A549 (cell line): ENCODE measurements at regions not wholly inside any gene's neighbourhood (a gene's known extent, or its start where the extent isn't known, plus 50 kb on each side); places are given as distances from the start of the nearest gene placed in this dataset.

ENCODE experiments used
- ATAC-seq, 2 experiments: fragments of 200-7000 bp in 1 of 2; fragments of >200 bp in 1 of 2; cut with Nextera tagmentation in 1 of 2; cut with Tn5 transposase in 1 of 2; 3 replicates each; pipeline versions ENCODE4 v1.8.0 to v1.9.1; 2018 to 2020; ENCODE audit warnings: mild to moderate bottlenecking in 1 of 2, moderate library complexity in 1 of 2
- CTCF ChIA-PET: fragments of 300-600 bp; sonication (Branson Sonifier 250); formaldehyde crosslinking; extraction: SDS; loops from one replicate; lab custom pipeline; 2021; ENCODE audit warnings: antibody characterized with exemption, inconsistent platforms; lab: Yijun Ruan, JAX
- POLR2A ChIA-PET: fragments of 350-600 bp; formaldehyde crosslinking; extraction: SDS; loops from one replicate; lab custom pipeline; 2021; ENCODE audit warnings: antibody characterized with exemption, inconsistent platforms; lab: Yijun Ruan, JAX
- DNase-seq, 2 experiments: peaks; one replicate each; pipeline versions ENCODE4 v3.0.0 to v3.0.0-alpha.2; 2011 to 2016; ENCODE audit warnings: low read depth in 1 of 2, low spot score in 1 of 2
- FAIRE-seq: peaks from 2 replicates; lab custom pipeline; 2011; peaks lifted over from hg19 to GRCh38; lab: Jason Lieb, UNC
- H3K27ac ChIP-seq, 2 experiments: fragments of >200 bp; sonication (Bioruptor Twin); formaldehyde crosslinking; 3 replicates each; pipeline ENCODE4 v1.5.1; 2016 to 2017
- H3K4me1 ChIP-seq: fragments of >200 bp; sonication (Bioruptor Twin); formaldehyde crosslinking; 3 replicates; pipeline ENCODE4 v1.6.1; 2016
- H3K4me2 ChIP-seq: fragments of >200 bp; sonication (Bioruptor Twin); formaldehyde crosslinking; 3 replicates; pipeline ENCODE4 v1.6.1; 2016
- H3K4me3 ChIP-seq: fragments of >200 bp; sonication (Bioruptor Twin); formaldehyde crosslinking; 3 replicates; pipeline ENCODE4 v1.5.1; 2016
- H3K9me3 ChIP-seq: fragments of >200 bp; sonication (Bioruptor Twin); formaldehyde crosslinking; 3 replicates; pipeline ENCODE4 v1.6.1; 2016
- EHF ChIP-seq: fragments of 250-450 bp; sonication (Bioruptor Pico); IDR thresholded peaks from 2 replicates; pipeline ENCODE4 v1.5.0; 2020; ENCODE audit warnings: mild to moderate bottlenecking
- EHMT2 ChIP-seq: fragments of 200-600 bp; sonication (generic); IDR thresholded peaks from 2 replicates; pipeline ENCODE4 v1.6.1; 2016; ENCODE audit warnings: antibody characterized with exemption, low read depth, mild to moderate bottlenecking, moderate library complexity
- EP300 ChIP-seq, 2 experiments: fragments of >200 bp; sonication (Bioruptor Twin); formaldehyde crosslinking; IDR thresholded peaks; 2 replicates in 1 of 2; 3 replicates in 1 of 2; pipeline ENCODE4 v1.6.1; 2016 to 2017
- FOSL2 ChIP-seq, 2 experiments: fragments of 450-650 bp in 1 of 2; fragments of >200 bp in 1 of 2; sonication (Bioruptor Twin) in 1 of 2; formaldehyde crosslinking; IDR thresholded peaks; 2 replicates each; pipeline versions ENCODE4 v1.5.0 to v1.6.1; 2016 to 2020; ENCODE audit warnings: mild to moderate bottlenecking in 1 of 2, moderate library complexity in 1 of 2
- HDAC2 ChIP-seq: fragments of 200-600 bp; sonication (generic); IDR thresholded peaks from 2 replicates; pipeline ENCODE4 v1.6.1; 2016
- KDM5A ChIP-seq: fragments of 200-600 bp; sonication (generic); IDR thresholded peaks from 2 replicates; pipeline ENCODE4 v1.6.1; 2016; ENCODE audit warnings: antibody characterized with exemption, mild to moderate bottlenecking
- MAFK ChIP-seq: fragments of 450-650 bp; IDR thresholded peaks from 2 replicates; pipeline ENCODE4 v1.6.1; 2014; ENCODE audit not compliant: partially characterized antibody
- MAZ ChIP-seq: fragments of 150-350 bp; IDR thresholded peaks from 2 replicates; pipeline ENCODE4 v1.6.1; 2014; ENCODE audit warnings: antibody characterized with exemption, low read depth, low read length, borderline replicate concordance
- PHF8 ChIP-seq: fragments of 200-600 bp; sonication (generic); IDR thresholded peaks from 2 replicates; pipeline ENCODE4 v1.6.1; 2016; ENCODE audit warnings: low read depth, mild to moderate bottlenecking, antibody characterized with exemption, moderate library complexity, borderline replicate concordance
- RAD21 ChIP-seq, 2 experiments: fragments of >200 bp in 1 of 2; sonication (Bioruptor Twin) in 1 of 2; formaldehyde crosslinking in 1 of 2; IDR thresholded peaks in 1 of 2; conservative IDR thresholded peaks in 1 of 2; 2 replicates in 1 of 2; 3 replicates in 1 of 2; pipeline ENCODE4 v1.6.1; 2012 to 2018; ENCODE audit warnings: inconsistent platforms in 1 of 2
- RARB ChIP-seq: fragments of 250-450 bp; sonication (Bioruptor Pico); IDR thresholded peaks from 2 replicates; pipeline ENCODE4 v1.8.0; 2021; ENCODE audit warnings: mild to moderate bottlenecking, moderate library complexity
- RFX5 ChIP-seq: fragments of 450-650 bp; IDR thresholded peaks from 2 replicates; pipeline ENCODE4 v1.7.1; 2014; ENCODE audit warnings: antibody characterized with exemption, mild to moderate bottlenecking, moderate library complexity
- SMC3 ChIP-seq: fragments of >200 bp; sonication (Bioruptor Twin); formaldehyde crosslinking; IDR thresholded peaks from 3 replicates; pipeline ENCODE4 v1.6.1; 2018; ENCODE audit warnings: inconsistent platforms
- SREBF2 ChIP-seq: fragments of 450-650 bp; IDR thresholded peaks from 2 replicates; pipeline ENCODE4 v1.6.1; 2014; ENCODE audit warnings: mild to moderate bottlenecking, moderate library complexity
- ZSCAN20 ChIP-seq: fragments of 250-450 bp; sonication (Bioruptor Pico); IDR thresholded peaks from 2 replicates; pipeline ENCODE4 v1.8.0; 2022; ENCODE audit warnings: mild to moderate bottlenecking, moderate library complexity
- WGBS: methylation state at CpG from one replicate; pipeline ENCODE4 v1.1.6; 2017; ENCODE audit errors: missing lambda C conversion rate; 5-methylcytosine and 5-hydroxymethylcytosine counted together
- TF ChIP-seq, protein P1 (sequence below): fragments of 200-600 bp; sonication (generic); IDR thresholded peaks from 2 replicates; pipeline ENCODE4 v1.6.1; 2016; ENCODE audit warnings: antibody characterized with exemption, mild to moderate bottlenecking, moderate library complexity
- TF ChIP-seq, protein P2 (sequence below): IDR thresholded peaks from 2 replicates; pipeline ENCODE4 v1.6.1; 2012
- TF ChIP-seq, protein P3 (sequence below): fragments of 250-450 bp; sonication (Bioruptor Pico); IDR thresholded peaks from 2 replicates; pipeline ENCODE4 v1.5.0; 2020; ENCODE audit warnings: low read depth, mild to moderate bottlenecking, moderate library complexity
- TF ChIP-seq, protein P4 (sequence below): fragments of >200 bp; sonication (Bioruptor Twin); formaldehyde crosslinking; IDR thresholded peaks from 2 replicates; pipeline ENCODE4 v1.6.1; 2016
- TF ChIP-seq, protein P5 (sequence below): fragments of 450-650 bp; IDR thresholded peaks from 2 replicates; pipeline ENCODE4 v1.6.1; 2014; ENCODE audit warnings: antibody characterized with exemption

DNA sequence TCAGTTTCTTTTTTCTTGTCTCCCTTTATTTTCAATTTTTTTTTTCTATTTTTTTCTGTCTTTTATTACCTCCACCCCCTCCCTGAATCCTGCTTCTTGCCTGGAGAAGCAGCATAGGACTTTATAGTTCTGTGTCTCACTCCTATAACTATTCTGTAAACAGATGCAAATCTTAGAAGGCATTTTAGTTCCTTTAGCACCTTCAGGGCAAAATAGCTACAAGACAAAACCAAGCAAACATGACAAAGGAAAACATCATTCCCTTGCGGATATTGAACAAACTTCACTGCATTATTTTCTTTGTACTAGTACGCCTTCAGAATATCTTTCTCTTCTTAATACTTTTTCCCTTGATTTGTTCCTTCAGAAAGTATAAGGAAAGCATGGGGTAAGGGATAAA is 446.2 kb upstream of the CHORDC1 start:
- CTCF ChIA-PET, result no interaction called here
- POLR2A ChIA-PET, result no interaction called here
- Histone ChIP-seq H3K4me2 (no peak overlapping the region), H3K4me3 (no peak overlapping the region), H3K27ac (no peak overlapping the region), H3K4me1 (no peaks in the 10 kb centered on the region), H3K9me3 (no peaks in the 10 kb centered on the region)
- FAIRE-seq (no peak), DNase-seq (no peak), ATAC-seq (no peak)
- WGBS, result 66% methylated on average over 2 of the region's 2 CpGs
- TF ChIP-seq PHF8 (no peak), SREBF2 (no peak), FOSL2 (IDR thresholded peaks at IDR 0.05) (no peak), FOSL2 (CRISPR knock-in tag; IDR thresholded peaks at IDR 0.05) (no peak), RAD21 (conservative IDR thresholded peaks at IDR 0.05 in 1 of 2, IDR thresholded peaks at IDR 0.05 in 1 of 2) (no peak), KDM5A (no peak), MAZ (no peak), ZSCAN20 (CRISPR knock-in tag) (no peak)
- TF ChIP-seq, protein P1, sequence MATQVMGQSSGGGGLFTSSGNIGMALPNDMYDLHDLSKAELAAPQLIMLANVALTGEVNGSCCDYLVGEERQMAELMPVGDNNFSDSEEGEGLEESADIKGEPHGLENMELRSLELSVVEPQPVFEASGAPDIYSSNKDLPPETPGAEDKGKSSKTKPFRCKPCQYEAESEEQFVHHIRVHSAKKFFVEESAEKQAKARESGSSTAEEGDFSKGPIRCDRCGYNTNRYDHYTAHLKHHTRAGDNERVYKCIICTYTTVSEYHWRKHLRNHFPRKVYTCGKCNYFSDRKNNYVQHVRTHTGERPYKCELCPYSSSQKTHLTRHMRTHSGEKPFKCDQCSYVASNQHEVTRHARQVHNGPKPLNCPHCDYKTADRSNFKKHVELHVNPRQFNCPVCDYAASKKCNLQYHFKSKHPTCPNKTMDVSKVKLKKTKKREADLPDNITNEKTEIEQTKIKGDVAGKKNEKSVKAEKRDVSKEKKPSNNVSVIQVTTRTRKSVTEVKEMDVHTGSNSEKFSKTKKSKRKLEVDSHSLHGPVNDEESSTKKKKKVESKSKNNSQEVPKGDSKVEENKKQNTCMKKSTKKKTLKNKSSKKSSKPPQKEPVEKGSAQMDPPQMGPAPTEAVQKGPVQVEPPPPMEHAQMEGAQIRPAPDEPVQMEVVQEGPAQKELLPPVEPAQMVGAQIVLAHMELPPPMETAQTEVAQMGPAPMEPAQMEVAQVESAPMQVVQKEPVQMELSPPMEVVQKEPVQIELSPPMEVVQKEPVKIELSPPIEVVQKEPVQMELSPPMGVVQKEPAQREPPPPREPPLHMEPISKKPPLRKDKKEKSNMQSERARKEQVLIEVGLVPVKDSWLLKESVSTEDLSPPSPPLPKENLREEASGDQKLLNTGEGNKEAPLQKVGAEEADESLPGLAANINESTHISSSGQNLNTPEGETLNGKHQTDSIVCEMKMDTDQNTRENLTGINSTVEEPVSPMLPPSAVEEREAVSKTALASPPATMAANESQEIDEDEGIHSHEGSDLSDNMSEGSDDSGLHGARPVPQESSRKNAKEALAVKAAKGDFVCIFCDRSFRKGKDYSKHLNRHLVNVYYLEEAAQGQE, result no peak
- TF ChIP-seq, protein P2, sequence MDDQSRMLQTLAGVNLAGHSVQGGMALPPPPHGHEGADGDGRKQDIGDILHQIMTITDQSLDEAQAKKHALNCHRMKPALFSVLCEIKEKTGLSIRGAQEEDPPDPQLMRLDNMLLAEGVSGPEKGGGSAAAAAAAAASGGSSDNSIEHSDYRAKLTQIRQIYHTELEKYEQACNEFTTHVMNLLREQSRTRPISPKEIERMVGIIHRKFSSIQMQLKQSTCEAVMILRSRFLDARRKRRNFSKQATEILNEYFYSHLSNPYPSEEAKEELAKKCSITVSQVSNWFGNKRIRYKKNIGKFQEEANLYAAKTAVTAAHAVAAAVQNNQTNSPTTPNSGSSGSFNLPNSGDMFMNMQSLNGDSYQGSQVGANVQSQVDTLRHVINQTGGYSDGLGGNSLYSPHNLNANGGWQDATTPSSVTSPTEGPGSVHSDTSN, result no peak
- TF ChIP-seq, protein P3, sequence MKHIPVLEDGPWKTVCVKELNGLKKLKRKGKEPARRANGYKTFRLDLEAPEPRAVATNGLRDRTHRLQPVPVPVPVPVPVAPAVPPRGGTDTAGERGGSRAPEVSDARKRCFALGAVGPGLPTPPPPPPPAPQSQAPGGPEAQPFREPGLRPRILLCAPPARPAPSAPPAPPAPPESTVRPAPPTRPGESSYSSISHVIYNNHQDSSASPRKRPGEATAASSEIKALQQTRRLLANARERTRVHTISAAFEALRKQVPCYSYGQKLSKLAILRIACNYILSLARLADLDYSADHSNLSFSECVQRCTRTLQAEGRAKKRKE (CRISPR knock-in tag), result no peak

DNA sequence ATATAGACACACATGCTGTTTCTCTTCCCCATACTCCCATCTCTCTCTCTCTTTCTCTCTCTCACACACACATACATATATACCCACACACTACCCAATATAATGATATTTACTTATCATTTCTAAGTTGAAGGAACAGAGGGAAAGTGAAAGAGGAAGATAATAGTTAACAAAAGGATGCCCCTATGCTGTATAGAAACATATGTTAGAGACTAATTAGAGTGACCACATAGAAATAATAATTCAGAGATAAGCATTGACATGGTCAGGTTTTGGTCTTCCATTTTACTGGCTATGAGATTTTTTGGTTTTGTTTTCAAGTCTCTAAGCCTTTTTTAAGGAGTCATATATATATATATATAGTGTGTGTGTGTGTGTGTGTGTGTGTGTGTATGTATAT is 445.7 kb upstream of the CHORDC1 start:
- ChIA-PET POLR2A (no interaction called here), CTCF (no interaction called here)
- DNase-seq (no peak), ATAC-seq (no peak), FAIRE-seq (no peak)
- H3K4me2 ChIP-seq, result no peak overlapping the region
- H3K9me3 ChIP-seq, result no peaks in the 10 kb centered on the region
- H3K27ac ChIP-seq, result no peak overlapping the region
- TF ChIP-seq EP300 (IDR thresholded peaks at IDR 0.05), result no peak
- TF ChIP-seq, protein P4, sequence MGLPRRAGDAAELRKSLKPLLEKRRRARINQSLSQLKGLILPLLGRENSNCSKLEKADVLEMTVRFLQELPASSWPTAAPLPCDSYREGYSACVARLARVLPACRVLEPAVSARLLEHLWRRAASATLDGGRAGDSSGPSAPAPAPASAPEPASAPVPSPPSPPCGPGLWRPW, result no peak
- TF ChIP-seq RARB (CRISPR knock-in tag), result no peak
- TF ChIP-seq EHMT2, result no peak
- TF ChIP-seq RFX5, result no peak
- TF ChIP-seq SMC3, result no peak
- TF ChIP-seq HDAC2, result no peak
- TF ChIP-seq, protein P5, sequence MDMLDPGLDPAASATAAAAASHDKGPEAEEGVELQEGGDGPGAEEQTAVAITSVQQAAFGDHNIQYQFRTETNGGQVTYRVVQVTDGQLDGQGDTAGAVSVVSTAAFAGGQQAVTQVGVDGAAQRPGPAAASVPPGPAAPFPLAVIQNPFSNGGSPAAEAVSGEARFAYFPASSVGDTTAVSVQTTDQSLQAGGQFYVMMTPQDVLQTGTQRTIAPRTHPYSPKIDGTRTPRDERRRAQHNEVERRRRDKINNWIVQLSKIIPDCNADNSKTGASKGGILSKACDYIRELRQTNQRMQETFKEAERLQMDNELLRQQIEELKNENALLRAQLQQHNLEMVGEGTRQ, result no peak
- H3K4me3 ChIP-seq, result no peak overlapping the region
- H3K4me1 ChIP-seq, result no peaks in the 10 kb centered on the region

DNA sequence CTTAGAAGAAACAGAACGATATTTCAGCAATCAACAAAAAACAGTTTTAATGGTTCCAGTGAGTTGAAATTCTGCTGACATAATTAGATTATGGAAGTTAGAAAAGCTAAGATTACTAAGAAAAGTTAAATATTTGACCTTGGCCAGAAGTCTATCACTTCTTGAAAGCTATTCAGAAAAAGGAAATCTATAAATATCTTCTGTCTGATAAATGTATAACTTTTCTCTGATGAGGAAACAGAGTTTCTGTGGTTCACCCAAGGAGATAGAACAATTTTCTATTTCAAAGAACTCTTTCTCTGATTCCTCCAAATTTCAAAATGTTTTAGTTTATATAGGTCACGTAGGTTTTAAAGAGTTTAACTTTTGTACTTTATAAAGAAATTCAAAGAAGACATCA is 438.4 kb upstream of the CHORDC1 start:
- POLR2A ChIA-PET, result no interaction called here
- CTCF ChIA-PET, result no interaction called here
- DNase-seq (no peak), ATAC-seq (no peak), FAIRE-seq (no peak)
- WGBS, result 31% methylated on average over 2 of the region's 2 CpGs
- TF ChIP-seq EHF (no peak), MAFK (peak; percentile 23)
- H3K4me3 ChIP-seq, result no peak overlapping the region
- no peaks in the 10 kb centered on the region for H3K9me3 ChIP-seq
- no peak overlapping the region for H3K27ac ChIP-seq
- no peak overlapping the region for H3K4me2 ChIP-seq
- no peaks in the 10 kb centered on the region for H3K4me1 ChIP-seq
